Retinal pigment epithelial cell (primary cell): ENCODE measurements at regions not wholly inside any gene's neighbourhood (a gene's known extent, or its start where the extent isn't known, plus 50 kb on each side); places are given as distances from the start of the nearest gene placed in this dataset.
"Not testable (repeated sequence)": the region's sequence is repeated elsewhere in the genome, so short reads cannot be mapped to it uniquely, and the experiment has no call there.

Experiments used
- DNase-seq: peaks from one replicate; pipeline ENCODE4 v3.0.0-alpha.2; 2010; ENCODE audit warnings: low read depth
- H3K4me3 ChIP-seq: 2 replicates; pipeline ENCODE4 v1.5.1; 2011; ENCODE audit warnings: mild to moderate bottlenecking, low read length, control low read depth, moderate library complexity
- CTCF ChIP-seq: conservative IDR thresholded peaks from 2 replicates; pipeline ENCODE4 v1.5.1; 2011; ENCODE audit warnings: low read depth, low read length, control low read depth, inconsistent platforms

GRCh38 chr2:195434346-195434745 is 222.7 kb upstream of the SLC39A10 start:
- no peak for TF ChIP-seq CTCF
- no peak for DNase-seq
- H3K4me3 ChIP-seq: no peak overlapping the region

GRCh38 chr2:195433729-195434128 is 223.3 kb upstream of the SLC39A10 start:
- H3K4me3 ChIP-seq, DNase-seq: not testable (repeated sequence)

DNA sequence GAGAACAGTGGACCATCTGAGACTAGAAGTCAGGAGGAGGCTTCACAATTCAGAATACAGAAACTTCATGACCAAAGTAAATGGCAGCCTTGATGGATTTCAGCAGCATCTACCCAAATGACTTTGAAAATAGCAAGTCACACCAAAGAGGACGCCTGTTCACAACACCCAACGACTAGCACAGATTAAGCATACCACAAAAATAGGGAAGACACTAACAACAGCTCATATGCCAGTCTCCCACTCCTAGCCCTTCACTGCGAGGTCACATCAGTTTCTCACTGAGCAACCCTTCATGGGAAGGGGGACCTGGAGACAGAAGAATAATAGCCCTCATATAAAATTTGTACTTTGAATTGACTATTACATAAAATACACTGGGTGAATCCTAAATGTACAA is 228.4 kb upstream of the SLC39A10 start:
- DNase-seq: no peak
- no peak overlapping the region for H3K4me3 ChIP-seq
- TF ChIP-seq CTCF: no peak

GRCh38 chr2:195425328-195425727 is 231.7 kb upstream of the SLC39A10 start:
- no peak for TF ChIP-seq CTCF
- DNase-seq: no peak
- no peak overlapping the region for H3K4me3 ChIP-seq

DNA sequence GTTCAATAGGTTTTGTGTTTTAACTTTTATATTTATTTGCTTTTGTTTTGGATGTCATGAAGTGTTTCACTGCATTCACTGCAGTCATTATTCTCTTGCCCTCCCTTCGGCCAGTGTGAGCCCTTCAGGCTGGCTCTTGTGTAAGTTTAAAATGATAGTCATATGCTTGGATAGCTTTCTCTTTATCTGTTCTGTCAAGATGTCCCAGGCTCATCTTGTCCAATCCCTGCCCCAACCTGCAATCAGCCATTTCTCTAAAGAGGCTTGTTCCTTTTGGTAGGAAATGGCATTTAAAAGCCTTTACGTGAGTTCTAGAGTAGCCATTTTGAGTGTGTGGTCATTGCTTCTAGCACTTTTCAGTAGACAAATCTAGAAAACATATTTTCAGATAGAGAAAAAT is 238.0 kb upstream of the SLC39A10 start:
- no peak for DNase-seq
- no peak for TF ChIP-seq CTCF
- H3K4me3 ChIP-seq: no peak overlapping the region

DNA sequence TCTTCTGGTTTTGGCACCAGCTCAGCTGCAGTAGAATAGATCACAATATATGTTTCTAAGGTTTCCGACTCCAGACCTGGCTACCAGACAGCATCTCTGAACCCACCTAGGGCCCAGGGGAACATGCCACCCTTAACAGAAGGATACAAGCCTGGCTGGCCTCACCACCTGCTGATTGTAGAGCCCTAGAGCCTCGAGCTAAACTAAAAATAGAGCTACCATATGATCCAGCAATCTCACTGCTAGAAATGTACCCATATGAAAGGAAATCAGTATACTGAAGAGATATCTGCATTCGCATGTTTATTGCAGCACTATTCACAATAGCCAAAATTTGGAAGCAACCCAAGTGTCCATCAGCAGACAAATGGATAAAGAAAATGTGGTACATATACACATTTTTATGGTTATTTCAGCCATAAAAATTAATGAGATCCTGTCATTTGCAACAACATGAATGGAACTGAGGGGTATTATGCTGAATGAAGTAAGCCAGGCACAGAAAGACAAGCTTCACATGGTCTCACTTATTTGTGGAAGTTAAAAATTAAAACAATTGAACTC is 242.4 kb upstream of the SLC39A10 start:
- no peak overlapping the region for H3K4me3 ChIP-seq
- no peak for TF ChIP-seq CTCF
- no peak for DNase-seq

DNA sequence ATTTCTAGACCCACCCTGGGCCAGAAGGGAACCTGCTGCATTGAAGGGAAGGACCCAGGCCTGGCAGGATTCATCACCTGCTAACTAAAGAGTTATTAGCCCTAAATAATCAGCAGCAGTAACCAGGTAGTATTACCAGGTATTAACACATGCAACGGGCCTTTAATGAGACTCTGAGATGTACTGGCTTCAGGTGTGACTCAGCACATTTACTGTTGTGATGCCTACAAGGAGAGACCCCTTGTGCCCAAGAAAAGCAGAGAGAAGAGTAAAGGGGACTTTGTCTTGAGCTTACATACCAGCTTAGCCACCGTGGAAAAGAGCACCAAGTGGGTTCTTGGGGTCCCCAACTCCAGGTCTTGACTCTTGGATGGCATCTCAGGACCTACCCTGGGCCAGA is 243.1 kb upstream of the SLC39A10 start:
- DNase-seq: no peak
- no peak overlapping the region for H3K4me3 ChIP-seq
- no peak for TF ChIP-seq CTCF

DNA sequence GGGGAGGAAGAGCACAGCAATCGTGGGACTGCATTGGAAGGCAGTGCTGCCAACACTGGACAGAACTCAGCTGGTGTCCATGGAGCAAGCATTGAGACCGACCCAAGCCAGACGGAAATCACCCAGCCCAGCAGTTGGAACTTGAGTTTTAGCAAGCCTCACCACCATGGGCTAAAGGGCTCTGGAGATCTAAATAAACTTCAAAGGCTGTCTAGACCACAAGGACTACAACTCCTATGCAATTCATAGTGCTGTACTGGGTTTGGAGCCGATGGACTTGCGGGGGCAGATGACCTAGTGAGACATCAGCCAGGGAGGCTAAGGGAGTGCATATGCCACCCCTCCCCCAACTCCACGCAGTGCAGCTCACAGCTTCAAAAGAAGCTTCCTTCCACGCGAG is 243.6 kb upstream of the SLC39A10 start:
- no peak for DNase-seq
- no peak overlapping the region for H3K4me3 ChIP-seq

More for the DNA sequence above, 243.6 kb upstream of the SLC39A10 start:
- no peak for TF ChIP-seq CTCF
